T47D (cell line): ENCODE measurements at regions not wholly inside any gene's neighbourhood (a gene's known extent, or its start where the extent isn't known, plus 50 kb on each side); places are given as distances from the start of the nearest gene placed in this dataset.
A peak's percentile ranks its signal among the peaks of the same experiment; 100 is the strongest.

Experiments used
- DNase-seq, 2 experiments: peaks; one replicate each; pipeline versions ENCODE4 v3.0.0 to v3.0.0-alpha.2; 2011 to 2012; ENCODE audit warnings: low read depth in 1 of 2, low spot score in 1 of 2
- JUND ChIP-seq: IDR thresholded peaks from 2 replicates; pipeline ENCODE4 v1.6.1; 2012; ENCODE audit warnings: low read depth
- in situ Hi-C: cut with HindIII; loops from 2 replicates; pipeline ENCODE4 v1.10.0; 2016; ENCODE audit warnings: low sequenced_read_pairs, low pct_unique_long_range_greater_than_20kb

DNA sequence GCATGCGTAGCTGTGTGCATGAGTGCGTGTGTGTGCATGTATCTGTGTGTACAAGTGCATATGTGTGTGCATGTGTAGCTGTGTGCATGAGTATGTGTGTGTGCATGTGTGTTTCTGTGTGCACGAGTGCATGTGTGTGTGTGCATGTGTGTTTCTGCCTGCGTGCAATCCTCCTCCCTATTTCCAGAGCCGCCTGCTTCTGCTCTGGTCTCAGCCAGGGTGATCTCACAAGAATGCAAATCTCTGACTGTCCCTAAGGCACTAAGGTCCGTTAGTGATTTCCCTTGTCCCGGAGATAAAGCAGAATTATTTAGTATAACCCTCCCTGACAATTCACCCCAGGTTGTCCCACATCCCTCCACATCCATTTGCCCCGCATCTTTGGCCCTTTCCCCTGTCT, 530.3 kb downstream of the TCERG1L start:
- DNase-seq, result no peak
- in situ Hi-C loops, result no loop called here
- no peak for TF ChIP-seq JUND

GRCh38 chr10:130781623-130782022, 529.9 kb downstream of the TCERG1L start:
- in situ Hi-C loops, result no loop called here

GRCh38 chr10:130782467-130782866, 529.1 kb downstream of the TCERG1L start:
- no peak for TF ChIP-seq JUND
- DNase-seq, result no peak
- in situ Hi-C loops, result no loop called here

More at GRCh38 chr10:130781623-130782022, 529.9 kb downstream of the TCERG1L start:
- no peak for TF ChIP-seq JUND
- no peak for DNase-seq

GRCh38 chr10:130784326-130784725, 527.2 kb downstream of the TCERG1L start:
- DNase-seq, result no peak
- no peak for TF ChIP-seq JUND
- in situ Hi-C loops, result no loop called here

DNA sequence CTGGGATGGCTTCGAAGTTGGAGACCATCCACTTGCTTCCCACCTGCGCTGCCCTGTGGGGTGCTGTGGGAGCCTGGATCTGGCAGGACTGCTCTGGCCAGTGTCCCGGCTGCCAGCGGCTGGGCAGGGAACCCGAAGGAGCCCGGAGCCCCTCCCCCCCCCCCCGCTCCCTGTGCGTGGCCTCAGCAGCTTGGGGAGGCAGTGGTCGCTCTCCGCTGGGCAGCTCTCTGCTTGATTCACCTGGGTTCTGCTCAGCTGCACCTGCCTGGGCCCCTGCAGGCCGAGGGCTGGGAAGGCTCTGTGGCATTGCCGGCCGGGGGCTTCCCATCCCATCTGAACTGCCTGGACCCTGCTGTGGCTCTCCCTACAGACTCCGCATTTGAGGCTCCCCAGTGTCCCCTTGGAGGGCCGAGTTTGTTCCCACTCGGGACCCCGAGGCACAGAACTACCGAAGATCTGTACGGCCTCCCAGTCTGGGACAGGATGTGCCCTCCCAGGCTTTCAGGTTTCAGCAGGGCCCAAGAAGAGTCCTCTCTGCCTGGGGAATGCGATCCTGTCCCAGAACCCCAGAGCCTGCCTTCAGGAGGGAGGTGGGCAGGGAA, 525.1 kb downstream of the TCERG1L start:
- in situ Hi-C loops, result no loop called here
- no peak for TF ChIP-seq JUND
- DNase-seq, result no peak

- DNase-seq, result no peak
- no peak for TF ChIP-seq JUND
- in situ Hi-C loops, result no loop called here
Observed at GRCh38 chr10:130787243-130787642, 524.3 kb downstream of the TCERG1L start.

DNA sequence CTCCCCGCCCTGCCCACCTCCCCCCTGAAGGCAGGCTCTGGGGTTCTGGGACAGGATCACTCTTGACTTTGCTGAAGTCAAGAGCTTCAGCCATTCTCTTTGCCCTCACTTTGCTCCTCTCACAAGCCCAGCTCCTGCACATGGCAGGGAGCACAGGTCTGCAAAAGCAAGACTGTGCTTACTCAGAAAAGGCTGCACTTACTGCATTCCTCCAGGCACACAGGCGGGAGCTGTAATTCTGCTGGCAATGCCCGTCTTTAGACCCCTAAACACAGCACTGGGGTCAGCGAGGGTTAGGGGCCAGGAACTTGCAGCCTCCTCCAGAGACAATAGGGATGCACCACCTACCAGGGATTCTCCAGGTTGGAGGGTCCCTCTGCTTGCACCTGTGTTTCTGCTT, 523.7 kb downstream of the TCERG1L start:
- no peak for TF ChIP-seq JUND
- DNase-seq, result no peak
- in situ Hi-C loops, result no loop called here

DNA sequence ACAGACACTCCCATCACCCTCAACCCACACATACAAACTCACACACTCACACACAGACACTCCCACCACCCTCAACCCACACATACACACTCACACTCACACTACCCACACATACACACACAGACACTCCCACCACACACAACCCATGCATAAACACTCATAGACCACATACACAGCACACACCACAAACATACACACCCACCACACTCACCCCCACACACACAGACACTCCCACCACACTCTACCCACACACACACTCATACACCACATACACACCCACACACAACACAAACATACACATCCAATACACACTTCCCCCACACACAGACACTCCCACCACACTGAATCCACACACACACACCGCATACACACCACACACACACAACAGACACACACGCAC, 521.2 kb downstream of the TCERG1L start:
- DNase-seq, result peak in 1 of 2 experiments; percentile 1
- no peak for TF ChIP-seq JUND
- in situ Hi-C loops, result no loop called here

DNA sequence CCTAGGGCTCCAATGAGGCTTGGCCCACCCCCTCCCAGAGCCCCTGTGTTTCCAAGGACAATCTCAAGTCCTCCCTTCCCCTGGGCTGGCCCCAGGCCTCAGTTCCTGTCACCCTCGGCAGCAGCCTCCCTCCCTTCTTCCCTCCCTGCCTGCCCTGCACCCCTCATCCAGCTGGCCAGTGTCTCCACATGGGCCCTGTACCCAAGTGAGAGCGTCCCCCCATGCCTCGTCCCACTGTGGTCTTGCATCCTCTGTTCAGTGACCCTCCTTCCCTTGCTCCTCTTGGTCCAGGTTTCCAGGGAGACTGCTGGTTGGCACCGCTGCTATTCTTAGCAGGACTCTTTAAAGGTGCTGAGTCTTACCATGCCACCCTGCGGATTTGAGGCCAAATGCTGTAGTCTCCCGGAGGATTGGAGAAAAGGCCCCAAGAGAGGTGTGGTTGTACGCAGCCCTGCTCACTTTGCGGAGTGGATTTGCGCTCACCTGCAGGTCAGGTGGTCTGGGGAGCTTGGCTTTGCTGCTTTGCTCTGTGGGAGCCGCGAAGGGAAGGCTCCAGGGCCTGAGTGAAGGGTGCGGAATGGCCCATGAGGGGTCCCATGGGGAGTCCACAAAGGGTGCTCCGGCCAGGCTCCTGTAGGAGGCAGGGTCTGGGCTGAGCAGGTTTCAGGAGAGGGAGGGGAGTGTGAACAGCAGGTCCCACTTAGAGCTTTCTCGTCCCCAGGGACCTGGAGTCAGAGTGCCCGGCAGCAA, 519.2 kb downstream of the TCERG1L start:
- in situ Hi-C loops, result no loop called here
- DNase-seq, result no peak
- no peak for TF ChIP-seq JUND

DNA sequence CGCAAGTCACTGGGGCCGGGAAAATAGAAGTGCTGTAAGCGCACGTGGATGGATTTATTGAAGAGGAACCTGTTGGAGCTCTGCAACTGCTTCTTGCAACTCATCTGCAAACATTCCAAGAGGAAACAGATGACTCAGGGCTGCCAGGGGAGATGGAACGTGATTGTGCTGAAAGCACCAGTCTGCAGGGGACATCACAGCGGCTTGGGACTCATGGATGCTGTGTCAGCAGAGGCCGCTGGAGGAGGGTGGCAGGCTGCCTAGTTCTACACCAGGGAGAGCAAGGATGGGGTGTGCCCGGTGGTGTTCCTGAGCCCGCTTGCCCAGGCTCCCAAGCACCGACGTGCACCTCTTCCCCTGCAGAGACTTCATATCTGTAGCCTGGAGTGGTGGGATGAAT, 515.7 kb downstream of the TCERG1L start:
- DNase-seq, result no peak
- in situ Hi-C loops, result no loop called here
- no peak for TF ChIP-seq JUND

- no peak for DNase-seq
- in situ Hi-C loops, result no loop called here
- no peak for TF ChIP-seq JUND
Observed at GRCh38 chr10:130799532-130799931, 512.0 kb downstream of the TCERG1L start.

- in situ Hi-C loops, result no loop called here
- no peak for TF ChIP-seq JUND
- DNase-seq, result no peak
Observed at GRCh38 chr10:130800281-130800680, 511.2 kb downstream of the TCERG1L start.

GRCh38 chr10:130801276-130801675, 510.2 kb downstream of the TCERG1L start:
- TF ChIP-seq JUND, result no peak
- DNase-seq, result no peak
- in situ Hi-C loops, result no loop called here
